WTC11 (cell line): ENCODE measurements at regions not wholly inside any gene's neighbourhood (a gene's known extent, or its start where the extent isn't known, plus 50 kb on each side); places are given as distances from the start of the nearest gene placed in this dataset.

Source experiments
- ATAC-seq: fragments of 200-7000 bp; cut with Tn5 transposase; 2 replicates; pipeline ENCODE4 v1.10.0; 2021; ENCODE audit warnings: mild to moderate bottlenecking, moderate library complexity
- CTCF ChIA-PET: fragments of 300-600 bp; sonication (Branson Sonifier 250); formaldehyde crosslinking; loops from one replicate; lab custom pipeline; 2021; ENCODE audit warnings: antibody characterized with exemption; lab: Charles Lee
- POLR2A ChIA-PET: fragments of 350-600 bp; sonication (Branson Sonifier 250); formaldehyde crosslinking; loops from one replicate; lab custom pipeline; 2021; ENCODE audit warnings: antibody characterized with exemption; lab: Charles Lee
- DNase-seq: peaks from one replicate; pipeline ENCODE4 v3.0.0; 2021; ENCODE audit warnings: low spot score
- H3K27ac Mint-ChIP-seq: 2 replicates; pipeline ENCODE4 v1.8.0; 2021; ENCODE audit warnings: mixed read lengths
- H3K27me3 Mint-ChIP-seq: 2 replicates; pipeline ENCODE4 v1.8.0; 2021; ENCODE audit warnings: low read depth, mild to moderate bottlenecking, moderate library complexity, mixed read lengths
- H3K36me3 Mint-ChIP-seq: 2 replicates; pipeline ENCODE4 v1.8.0; 2021; ENCODE audit warnings: mixed read lengths
- H3K4me1 Mint-ChIP-seq: 2 replicates; pipeline ENCODE4 v1.8.0; 2022; ENCODE audit warnings: mixed read lengths
- H3K4me3 Mint-ChIP-seq: 2 replicates; pipeline ENCODE4 v1.8.0; 2021; ENCODE audit warnings: mild to moderate bottlenecking, moderate library complexity, mixed read lengths
- H3K9me3 Mint-ChIP-seq: 2 replicates; pipeline ENCODE4 v1.8.0; 2021; ENCODE audit warnings: mixed read lengths
- ATF3 ChIP-seq: sonication (generic); formaldehyde crosslinking; conservative IDR thresholded peaks from 2 replicates; pipeline ENCODE4 v1.8.1; 2022; ENCODE audit warnings: mild to moderate bottlenecking, missing genetic modification reagents
- ATF6 ChIP-seq: sonication (generic); formaldehyde crosslinking; IDR thresholded peaks from 2 replicates; pipeline ENCODE4 v1.8.1; 2023; ENCODE audit warnings: mild to moderate bottlenecking, missing genetic modification reagents
- CDX4 ChIP-seq: fragments of 250-450 bp; sonication (Bioruptor Pico); IDR thresholded peaks from 2 replicates; pipeline ENCODE4 v1.9.0; 2021; ENCODE audit warnings: moderate library complexity, mild to moderate bottlenecking, inconsistent platforms, borderline replicate concordance
- CTCF ChIP-seq: fragments of 200-600 bp; IDR thresholded peaks from 2 replicates; pipeline ENCODE4 v1.8.0; 2022; ENCODE audit warnings: antibody characterized with exemption
- ERG ChIP-seq: fragments of 250-450 bp; sonication (Bioruptor Pico); IDR thresholded peaks from 2 replicates; pipeline ENCODE4 v1.8.0; 2021; ENCODE audit warnings: mild to moderate bottlenecking
- IRF2 ChIP-seq: sonication (generic); formaldehyde crosslinking; IDR thresholded peaks from 2 replicates; pipeline ENCODE4 v1.8.0; 2022; ENCODE audit warnings: low read depth, missing genetic modification reagents, borderline replicate concordance
- JUN ChIP-seq: sonication (generic); formaldehyde crosslinking; IDR thresholded peaks from 2 replicates; pipeline ENCODE4 v1.8.0; 2023; ENCODE audit warnings: mild to moderate bottlenecking, missing genetic modification reagents
- MAX ChIP-seq: sonication (generic); formaldehyde crosslinking; IDR thresholded peaks from 2 replicates; pipeline ENCODE4 v1.8.0; 2022; ENCODE audit warnings: mild to moderate bottlenecking, missing genetic modification reagents
- NFE2L1 ChIP-seq: sonication (generic); formaldehyde crosslinking; IDR thresholded peaks from 2 replicates; pipeline ENCODE4 v1.8.1; 2023; ENCODE audit warnings: missing genetic modification reagents
- NR1H2 ChIP-seq: sonication (generic); formaldehyde crosslinking; IDR thresholded peaks from 2 replicates; pipeline ENCODE4 v1.9.0; 2021; ENCODE audit warnings: mild to moderate bottlenecking, moderate library complexity, missing genetic modification reagents
- TCF7 ChIP-seq: sonication (generic); formaldehyde crosslinking; IDR thresholded peaks from 2 replicates; pipeline ENCODE4 v1.8.0; 2022; ENCODE audit warnings: mild to moderate bottlenecking, low read depth, missing genetic modification reagents, moderate library complexity
- TP53 ChIP-seq: sonication (generic); formaldehyde crosslinking; IDR thresholded peaks from 2 replicates; pipeline ENCODE4 v1.8.1; 2023; ENCODE audit warnings: mild to moderate bottlenecking, missing genetic modification reagents
- ZBTB21 ChIP-seq: sonication (generic); formaldehyde crosslinking; IDR thresholded peaks from 2 replicates; pipeline ENCODE4 v1.8.1; 2023; ENCODE audit warnings: mild to moderate bottlenecking, missing genetic modification reagents, borderline replicate concordance
- ZNF138 ChIP-seq: sonication (generic); formaldehyde crosslinking; conservative IDR thresholded peaks from 2 replicates; pipeline ENCODE4 v1.8.1; 2022; ENCODE audit warnings: mild to moderate bottlenecking, moderate library complexity, missing genetic modification reagents
- ZNF281 ChIP-seq: sonication (generic); formaldehyde crosslinking; IDR thresholded peaks from 2 replicates; pipeline ENCODE4 v1.8.0; 2023; ENCODE audit warnings: mild to moderate bottlenecking, missing genetic modification reagents
- ZSCAN18 ChIP-seq: fragments of 250-450 bp; sonication (Bioruptor Pico); IDR thresholded peaks from 2 replicates; pipeline ENCODE4 v2.1.2; 2022; ENCODE audit warnings: mild to moderate bottlenecking, moderate library complexity

- TF ChIP-seq CTCF (no peak), ATF6 (CRISPR knock-in tag) (no peak)
Observed at GRCh38 chr2:136502660-136503059, 262.7 kb upstream of the THSD7B start (continued).

- CTCF ChIA-PET = no interaction called here
- ATAC-seq = no peak
- H3K4me3 Mint-ChIP-seq = no peak overlapping the region
Observed at GRCh38 chr2:136497709-136498108, 267.6 kb upstream of the THSD7B start.

GRCh38 chr2:136496966-136497365 is 268.4 kb upstream of the THSD7B start:
- Mint-ChIP-seq H3K4me3 (no peak overlapping the region), H3K27me3 (peaks cover 5% of the 10 kb centered on the region; the same call in 1 of the 2 replicates), H3K36me3 (no peaks in the 10 kb centered on the region), H3K27ac (no peak overlapping the region), H3K4me1 (0 out of 2 replicates have a peak, but pooled peaks cover 3% of the 10 kb centered on the region)
- ChIA-PET POLR2A (no interaction called here), CTCF (no interaction called here)
- DNase-seq = no peak
- TF ChIP-seq TCF7 (CRISPR knock-in tag) = no peak
- TF ChIP-seq TP53 (CRISPR knock-in tag) = no peak
- no peak for TF ChIP-seq NR1H2
- no peak for TF ChIP-seq ATF3 (CRISPR knock-in tag)
- TF ChIP-seq CDX4 = no peak
- TF ChIP-seq IRF2 (CRISPR knock-in tag) = no peak
- TF ChIP-seq JUN (CRISPR knock-in tag) = no peak
- no peak for TF ChIP-seq NFE2L1 (CRISPR knock-in tag)
- TF ChIP-seq ZSCAN18 = no peak
- no peak for TF ChIP-seq ERG (CRISPR knock-in tag)
- TF ChIP-seq MAX (CRISPR knock-in tag) = no peak
- TF ChIP-seq ZNF138 = no peak
- TF ChIP-seq, all 79 proteins: peak for 0
- ATAC-seq = no peak
- peaks cover 5% of the 10 kb centered on the region; the same call in 1 of the 2 replicates for H3K9me3 Mint-ChIP-seq

More at GRCh38 chr2:136497709-136498108, 267.6 kb upstream of the THSD7B start:
- Mint-ChIP-seq H3K4me1 (0 out of 2 replicates have a peak, but pooled peaks cover 3% of the 10 kb centered on the region), H3K9me3 (peaks cover 5% of the 10 kb centered on the region; the same call in 1 of the 2 replicates), H3K36me3 (no peaks in the 10 kb centered on the region), H3K27me3 (peaks cover 4% of the 10 kb centered on the region), H3K27ac (no peak overlapping the region)
- POLR2A ChIA-PET = no interaction called here
- TF ChIP-seq ZBTB21 = no peak
- no peak for TF ChIP-seq ZNF281
- TF ChIP-seq NR1H2 = no peak
- no peak for DNase-seq
